Keratinocyte (primary cell): ENCODE measurements at regions not wholly inside any gene's neighbourhood (a gene's known extent, or its start where the extent isn't known, plus 50 kb on each side); places are given as distances from the start of the nearest gene placed in this dataset.

Experiments used
- DNase-seq: peaks from one replicate; pipeline ENCODE4 v3.0.0-alpha.2; 2011; ENCODE audit warnings: low read depth, missing footprints, low spot score
- FAIRE-seq: peaks from 2 replicates; lab custom pipeline; 2011; peaks lifted over from hg19 to GRCh38; lab: Jason Lieb, UNC
- H2AFZ ChIP-seq: 2 replicates; pipeline ENCODE4 v1.6.0; 2012; ENCODE audit warnings: low read length, control low read depth, inconsistent platforms; ENCODE audit not compliant: control insufficient read depth
- H3K27ac ChIP-seq: 2 replicates; pipeline ENCODE4 v1.5.1; 2011; ENCODE audit warnings: low read length; ENCODE audit not compliant: control insufficient read depth, insufficient read depth
- H3K27me3 ChIP-seq: 3 replicates; pipeline ENCODE4 v1.6.0; 2011; ENCODE audit warnings: low read length; ENCODE audit not compliant: control insufficient read depth, insufficient read depth; ENCODE audit errors: extremely low read depth
- H3K36me3 ChIP-seq, 2 experiments: 2 replicates in 1 of 2; 3 replicates in 1 of 2; pipeline ENCODE4 v1.5.1; 2011; ENCODE audit warnings: low read length in 2 of 2, mild to moderate bottlenecking in 1 of 2; ENCODE audit not compliant: control insufficient read depth in 2 of 2, insufficient read depth in 2 of 2; ENCODE audit errors: extremely low read depth in 1 of 2
- H3K4me1 ChIP-seq: 3 replicates; pipeline ENCODE4 v1.5.1; 2011; ENCODE audit warnings: low read length; ENCODE audit not compliant: control insufficient read depth, insufficient read depth; ENCODE audit errors: extremely low read depth
- H3K4me2 ChIP-seq: 3 replicates; pipeline ENCODE4 v1.6.0; 2011; ENCODE audit warnings: low read depth, low read length; ENCODE audit not compliant: control insufficient read depth, insufficient read depth; ENCODE audit errors: extremely low read depth
- H3K4me3 ChIP-seq, 3 experiments: fragments of 200-600 bp in 1 of 3; sonication (generic) in 1 of 3; 2 replicates in 2 of 3; 3 replicates in 1 of 3; pipeline ENCODE4 v1.5.1; 2011 to 2016; ENCODE audit warnings: low read length in 3 of 3, mild to moderate bottlenecking in 3 of 3, control low read depth in 2 of 3, inconsistent platforms in 1 of 3, low read depth in 1 of 3, mixed read lengths in 1 of 3, mixed run types in 1 of 3, moderate library complexity in 1 of 3; ENCODE audit not compliant: control insufficient read depth in 2 of 3, insufficient read depth in 2 of 3; ENCODE audit errors: extremely low read depth in 1 of 3
- H3K79me2 ChIP-seq: 2 replicates; pipeline ENCODE4 v1.6.0; 2012; ENCODE audit warnings: low read length; ENCODE audit not compliant: control insufficient read depth, insufficient read depth
- H3K9ac ChIP-seq: 3 replicates; pipeline ENCODE4 v1.6.0; 2011; ENCODE audit warnings: low read length; ENCODE audit not compliant: control insufficient read depth, insufficient read depth; ENCODE audit errors: extremely low read depth
- H3K9me1 ChIP-seq: 3 replicates; pipeline ENCODE4 v1.6.0; 2011; ENCODE audit warnings: low read length; ENCODE audit not compliant: control insufficient read depth, insufficient read depth; ENCODE audit errors: extremely low read depth
- H3K9me3 ChIP-seq: 2 replicates; pipeline ENCODE4 v1.5.1; 2012; ENCODE audit warnings: low read depth, low read length; ENCODE audit not compliant: control insufficient read depth
- H4K20me1 ChIP-seq: 3 replicates; pipeline ENCODE4 v1.6.0; 2011; ENCODE audit warnings: low read length; ENCODE audit not compliant: control insufficient read depth, insufficient read depth; ENCODE audit errors: extremely low read depth
- CTCF ChIP-seq, 3 experiments: IDR thresholded peaks in 1 of 3; conservative IDR thresholded peaks in 1 of 3; optimal IDR thresholded peaks in 1 of 3; 2 replicates in 2 of 3; 3 replicates in 1 of 3; pipeline versions ENCODE3 to v1.5.1; 2011; ENCODE audit warnings: low read length in 3 of 3, mild to moderate bottlenecking in 3 of 3, moderate library complexity in 2 of 3, control low read depth in 1 of 3, inconsistent platforms in 1 of 3; ENCODE audit not compliant: insufficient read depth in 2 of 3; ENCODE audit errors: extremely low read depth in 1 of 3
- EZH2 ChIP-seq: IDR thresholded peaks from one replicate; pipeline ENCODE4 v1.6.1; 2012; ENCODE audit warnings: inconsistent platforms, mild to moderate bottlenecking, low read length, moderate library complexity
- dilution Hi-C: fragments of 300-500 bp; cut with MboI; formaldehyde crosslinking; loops from one replicate; pipeline ENCODE4 v1.7.0; 2020; ENCODE audit warnings: low sequenced_read_pairs; ENCODE audit not compliant: extremely low pct_ligation_motif_present

DNA sequence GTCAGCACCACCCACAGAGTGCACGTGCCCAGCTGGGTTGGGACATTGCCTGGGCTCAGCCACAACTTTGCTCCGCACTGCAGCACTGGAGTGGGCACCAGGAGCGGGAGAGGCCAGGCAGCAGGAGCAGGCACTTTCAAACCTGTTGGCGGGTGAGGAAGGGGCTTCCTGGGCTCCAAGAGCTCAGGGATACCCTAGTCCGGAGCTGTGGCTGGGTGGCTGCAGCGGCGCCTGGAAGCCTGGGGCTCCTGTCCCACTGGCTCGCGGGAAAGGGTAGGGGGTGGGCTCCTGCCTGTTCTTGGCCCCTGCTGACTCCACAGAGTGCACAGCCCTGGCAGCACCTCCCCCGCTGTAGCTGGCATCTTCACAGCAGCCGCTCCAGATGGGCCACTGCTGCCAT lies 417.6 kb upstream of the RGMA start:
- no peak for TF ChIP-seq CTCF (optimal IDR thresholded peaks at IDR 0.05 in 1 of 3, IDR thresholded peaks at IDR 0.05 in 1 of 3, conservative IDR thresholded peaks at IDR 0.05 in 1 of 3; ENCODE audit: extremely low read depth in 1 of 3, insufficient read depth in 2 of 3, low read length in 3 of 3)
- no peak for TF ChIP-seq EZH2
- Histone ChIP-seq H3K27ac (no peak overlapping the region), H2AFZ (no peak overlapping the region), H3K9ac (no peak overlapping the region), H3K36me3 (no peaks in the 10 kb centered on the region), H3K4me1 (no peaks in the 10 kb centered on the region), H3K27me3 (no peaks in the 10 kb centered on the region), H3K9me3 (no peaks in the 10 kb centered on the region), H3K9me1 (no peaks in the 10 kb centered on the region), H3K4me2 (no peak overlapping the region), H3K4me3 (no peak overlapping the region), H4K20me1 (no peaks in the 10 kb centered on the region), H3K79me2 (no peaks in the 10 kb centered on the region)
- dilution Hi-C loops: no loop called here
- FAIRE-seq (no peak), DNase-seq (no peak)

DNA sequence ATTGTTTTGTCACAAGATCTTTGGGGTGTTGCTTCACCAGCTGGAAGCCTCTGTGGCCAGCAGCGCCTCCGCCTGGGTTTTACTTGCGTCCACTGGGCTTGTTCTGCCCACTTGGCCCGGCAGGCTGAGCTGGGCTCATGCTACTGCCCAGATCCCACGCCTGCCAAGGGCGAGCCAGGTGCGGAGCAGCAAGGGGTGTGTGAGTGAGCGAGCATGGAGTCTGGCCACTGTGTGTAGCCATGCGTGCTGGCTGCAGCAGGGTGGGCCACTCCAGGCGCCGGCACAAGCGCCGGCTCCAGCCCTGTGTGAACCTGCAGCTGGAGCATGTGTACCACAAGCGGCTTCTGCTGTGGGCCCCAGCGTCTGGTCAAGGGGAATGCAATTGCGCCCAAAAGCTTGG lies 416.5 kb upstream of the RGMA start:
- no peaks in the 10 kb centered on the region for H3K9me3 ChIP-seq
- H3K4me3 ChIP-seq: no peak overlapping the region
- no peaks in the 10 kb centered on the region for H3K4me1 ChIP-seq
- no peak overlapping the region for H2AFZ ChIP-seq
- no peak overlapping the region for H3K9ac ChIP-seq
- FAIRE-seq (no peak), DNase-seq (no peak)
- dilution Hi-C loops: no loop called here
- H3K4me2 ChIP-seq: no peak overlapping the region
- no peaks in the 10 kb centered on the region for H3K36me3 ChIP-seq
- no peak for TF ChIP-seq EZH2
- TF ChIP-seq CTCF (optimal IDR thresholded peaks at IDR 0.05 in 1 of 3, IDR thresholded peaks at IDR 0.05 in 1 of 3, conservative IDR thresholded peaks at IDR 0.05 in 1 of 3; ENCODE audit: extremely low read depth in 1 of 3, insufficient read depth in 2 of 3, low read length in 3 of 3): no peak
- no peaks in the 10 kb centered on the region for H4K20me1 ChIP-seq
- no peaks in the 10 kb centered on the region for H3K9me1 ChIP-seq
- H3K27ac ChIP-seq: no peak overlapping the region
- no peaks in the 10 kb centered on the region for H3K27me3 ChIP-seq
- H3K79me2 ChIP-seq: no peaks in the 10 kb centered on the region
